H1 (cell line): ENCODE measurements at regions not wholly inside any gene's neighbourhood (a gene's known extent, or its start where the extent isn't known, plus 50 kb on each side); places are given as distances from the start of the nearest gene placed in this dataset.

Source experiments
- BACH1 ChIP-seq: IDR thresholded peaks from 2 replicates; pipeline ENCODE4 v1.6.1; 2012; ENCODE audit warnings: low read length, improper control_type of control experiment
- CHD1 ChIP-seq: IDR thresholded peaks from 2 replicates; pipeline ENCODE4 v1.6.1; 2012; ENCODE audit warnings: low read depth, low read length, improper control_type of control experiment
- CHD2 ChIP-seq: IDR thresholded peaks from 2 replicates; pipeline ENCODE4 v1.6.1; 2012; ENCODE audit warnings: low read length, improper control_type of control experiment
- CREB1 ChIP-seq: IDR thresholded peaks from 2 replicates; pipeline ENCODE4 v1.6.1; 2012; ENCODE audit warnings: inconsistent platforms
- CTCF ChIP-seq, 3 experiments: IDR thresholded peaks; 1 replicate in 2 of 3; 2 replicates in 1 of 3; pipeline versions ENCODE4 v1.5.1 to v1.6.1; 2011; ENCODE audit warnings: low read length in 3 of 3, mild to moderate bottlenecking in 3 of 3, inconsistent platforms in 2 of 3, low read depth in 1 of 3, moderate library complexity in 1 of 3; ENCODE audit not compliant: insufficient read depth in 1 of 3; ENCODE audit errors: control extremely low read depth in 1 of 3
- EZH2 ChIP-seq: fragments of 200-600 bp; sonication (generic); IDR thresholded peaks from 2 replicates; pipeline ENCODE4 v1.7.1; 2012; ENCODE audit warnings: low read depth, mild to moderate bottlenecking, moderate library complexity, low read length, inconsistent platforms; ENCODE audit not compliant: severe bottlenecking
- KDM1A ChIP-seq: fragments of 200-600, 300-600 bp; sonication (generic); IDR thresholded peaks from 2 replicates; pipeline ENCODE4 v1.7.1; 2016; ENCODE audit warnings: mild to moderate bottlenecking, low read length, borderline replicate concordance
- POLR2A ChIP-seq, 2 experiments: IDR thresholded peaks; 1 replicate in 1 of 2; 2 replicates in 1 of 2; pipeline ENCODE4 v1.6.1; 2011; ENCODE audit warnings: low read depth in 2 of 2, low read length in 2 of 2, mild to moderate bottlenecking in 2 of 2; ENCODE audit errors: control extremely low read depth in 1 of 2
- POLR2AphosphoS5 ChIP-seq: IDR thresholded peaks from 2 replicates; pipeline ENCODE4 v1.6.1; 2011; ENCODE audit warnings: low read depth, low read length
- USF2 ChIP-seq: IDR thresholded peaks from 2 replicates; pipeline ENCODE4 v1.6.1; 2011; ENCODE audit warnings: low read length, improper control_type of control experiment
- YY1 ChIP-seq: IDR thresholded peaks from 2 replicates; pipeline ENCODE4 v1.6.1; 2011; ENCODE audit warnings: low read depth, mild to moderate bottlenecking, low read length
- ZNF274 ChIP-seq: IDR thresholded peaks from 2 replicates; pipeline ENCODE4 v1.7.0; 2012; ENCODE audit warnings: low read length, borderline replicate concordance; ENCODE audit errors: extremely low read depth

GRCh38 chr1:194658090-194658439, 1471.7 kb upstream of the B3GALT2 start:
- TF ChIP-seq BACH1 (no peak), CTCF (IDR thresholded peaks at IDR 0.05; ENCODE audit: control extremely low read depth in 1 of 3, insufficient read depth in 1 of 3, low read depth in 1 of 3, low read length in 3 of 3) (no peak), POLR2AphosphoS5 (no peak), EZH2 (no peak), KDM1A (no peak), ZNF274 (no peak), YY1 (no peak), CHD1 (no peak), POLR2A (IDR thresholded peaks at IDR 0.05; ENCODE audit: control extremely low read depth in 1 of 2, low read depth in 2 of 2, low read length in 2 of 2) (no peak), USF2 (no peak), CREB1 (no peak), CHD2 (no peak)
